ENCODE measurements at regions not wholly inside any gene's neighbourhood (a gene's known extent, or its start where the extent isn't known, plus 50 kb on each side); places are given as distances from the start of the nearest gene placed in this dataset.

DNA sequence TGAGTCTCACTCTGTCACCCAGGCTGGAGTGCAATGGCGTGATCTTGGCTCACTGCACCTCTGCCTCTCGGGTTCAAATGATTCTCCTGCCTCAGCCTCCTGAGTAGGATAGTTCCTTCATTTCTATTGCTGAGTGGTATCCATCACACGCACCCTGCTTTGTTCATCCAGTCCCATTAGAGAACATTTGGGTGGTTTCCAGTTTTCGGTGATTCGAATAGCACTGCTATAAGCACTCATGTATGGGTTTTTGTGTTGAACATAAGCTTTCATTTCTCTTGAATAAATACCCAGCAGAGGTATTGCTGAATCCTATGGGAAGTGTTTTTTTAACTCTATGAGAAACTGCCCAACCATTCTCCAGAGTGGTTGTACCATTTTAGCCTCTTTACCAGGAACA is 147.3 kb downstream of the DDX1 start:
- H3K4me3 Mint-ChIP-seq, result no peak overlapping the region
- H3K27ac Mint-ChIP-seq, result no peak overlapping the region
- H3K27me3 Mint-ChIP-seq, result no peaks in the 10 kb centered on the region
- H3K9me3 Mint-ChIP-seq, result peaks cover 11% of the 10 kb centered on the region
- TF ChIP-seq, protein P1, sequence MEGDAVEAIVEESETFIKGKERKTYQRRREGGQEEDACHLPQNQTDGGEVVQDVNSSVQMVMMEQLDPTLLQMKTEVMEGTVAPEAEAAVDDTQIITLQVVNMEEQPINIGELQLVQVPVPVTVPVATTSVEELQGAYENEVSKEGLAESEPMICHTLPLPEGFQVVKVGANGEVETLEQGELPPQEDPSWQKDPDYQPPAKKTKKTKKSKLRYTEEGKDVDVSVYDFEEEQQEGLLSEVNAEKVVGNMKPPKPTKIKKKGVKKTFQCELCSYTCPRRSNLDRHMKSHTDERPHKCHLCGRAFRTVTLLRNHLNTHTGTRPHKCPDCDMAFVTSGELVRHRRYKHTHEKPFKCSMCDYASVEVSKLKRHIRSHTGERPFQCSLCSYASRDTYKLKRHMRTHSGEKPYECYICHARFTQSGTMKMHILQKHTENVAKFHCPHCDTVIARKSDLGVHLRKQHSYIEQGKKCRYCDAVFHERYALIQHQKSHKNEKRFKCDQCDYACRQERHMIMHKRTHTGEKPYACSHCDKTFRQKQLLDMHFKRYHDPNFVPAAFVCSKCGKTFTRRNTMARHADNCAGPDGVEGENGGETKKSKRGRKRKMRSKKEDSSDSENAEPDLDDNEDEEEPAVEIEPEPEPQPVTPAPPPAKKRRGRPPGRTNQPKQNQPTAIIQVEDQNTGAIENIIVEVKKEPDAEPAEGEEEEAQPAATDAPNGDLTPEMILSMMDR (conservative IDR thresholded peaks at IDR 0.05), result no peak
- H3K36me3 Mint-ChIP-seq, result no peaks in the 10 kb centered on the region
- DNase-seq (ENCODE audit: extremely low spot score, unreplicated experiment), result no peak
- H3K4me1 Mint-ChIP-seq (ENCODE audit: unreplicated experiment), result peaks cover 19% of the 10 kb centered on the region

DNA sequence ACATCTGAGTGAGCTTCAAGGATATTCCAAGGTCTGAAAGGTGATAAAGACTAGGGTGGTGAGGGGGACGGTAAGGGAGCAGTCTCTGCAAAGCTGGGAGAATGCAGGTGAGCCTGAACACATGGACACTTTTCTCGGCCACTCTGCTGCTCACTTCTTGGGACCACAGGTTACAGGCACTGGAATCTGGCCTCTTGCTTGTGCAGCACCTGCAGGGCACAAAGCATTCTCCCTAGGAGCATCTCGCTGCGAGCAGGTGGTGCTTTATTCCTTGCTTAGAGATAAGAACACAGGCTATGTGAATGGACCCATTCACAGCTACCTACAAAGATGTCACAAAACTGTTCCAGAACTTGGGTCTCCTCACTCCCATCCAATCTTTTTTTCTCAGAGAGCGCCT is 153.2 kb downstream of the DDX1 start:
- DNase-seq (ENCODE audit: extremely low spot score, unreplicated experiment), result no peak
- Mint-ChIP-seq H3K27me3 (no peaks in the 10 kb centered on the region), H3K9me3 (peaks cover 5% of the 10 kb centered on the region), H3K27ac (no peak overlapping the region), H3K4me3 (no peak overlapping the region), H3K36me3 (no peaks in the 10 kb centered on the region), H3K4me1 (ENCODE audit: unreplicated experiment) (peaks cover 40% of the 10 kb centered on the region)
- TF ChIP-seq, protein P1 (conservative IDR thresholded peaks at IDR 0.05), result no peak

DNA sequence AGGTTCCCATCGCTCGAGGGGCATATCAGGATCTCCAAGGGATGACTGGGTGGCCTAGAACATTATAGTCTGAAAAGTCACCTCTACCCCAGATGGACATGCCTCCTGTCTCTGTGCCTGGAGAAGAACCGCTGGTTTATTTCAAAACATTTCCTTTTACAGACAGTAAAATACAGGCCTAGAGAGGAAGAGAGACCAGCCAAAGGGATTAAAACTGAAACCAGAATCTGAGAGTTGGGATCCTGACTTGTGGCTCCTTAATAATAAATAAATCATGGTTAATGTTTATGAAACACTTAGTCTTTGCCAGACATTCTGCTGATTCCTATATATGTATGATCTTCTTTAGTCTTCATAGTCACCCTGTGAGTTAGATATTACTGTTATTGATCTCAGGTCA is 153.7 kb downstream of the DDX1 start:
- H3K4me1 Mint-ChIP-seq (ENCODE audit: unreplicated experiment), result peaks cover 45% of the 10 kb centered on the region
- H3K9me3 Mint-ChIP-seq, result peaks cover 5% of the 10 kb centered on the region
- peak overlapping the region; percentile 41 for H3K27ac Mint-ChIP-seq
- no peak for DNase-seq (ENCODE audit: extremely low spot score, unreplicated experiment)
- H3K4me3 Mint-ChIP-seq, result no peak overlapping the region
- no peaks in the 10 kb centered on the region for H3K36me3 Mint-ChIP-seq
- H3K27me3 Mint-ChIP-seq, result no peaks in the 10 kb centered on the region
- TF ChIP-seq, protein P1 (conservative IDR thresholded peaks at IDR 0.05), result no peak

DNA sequence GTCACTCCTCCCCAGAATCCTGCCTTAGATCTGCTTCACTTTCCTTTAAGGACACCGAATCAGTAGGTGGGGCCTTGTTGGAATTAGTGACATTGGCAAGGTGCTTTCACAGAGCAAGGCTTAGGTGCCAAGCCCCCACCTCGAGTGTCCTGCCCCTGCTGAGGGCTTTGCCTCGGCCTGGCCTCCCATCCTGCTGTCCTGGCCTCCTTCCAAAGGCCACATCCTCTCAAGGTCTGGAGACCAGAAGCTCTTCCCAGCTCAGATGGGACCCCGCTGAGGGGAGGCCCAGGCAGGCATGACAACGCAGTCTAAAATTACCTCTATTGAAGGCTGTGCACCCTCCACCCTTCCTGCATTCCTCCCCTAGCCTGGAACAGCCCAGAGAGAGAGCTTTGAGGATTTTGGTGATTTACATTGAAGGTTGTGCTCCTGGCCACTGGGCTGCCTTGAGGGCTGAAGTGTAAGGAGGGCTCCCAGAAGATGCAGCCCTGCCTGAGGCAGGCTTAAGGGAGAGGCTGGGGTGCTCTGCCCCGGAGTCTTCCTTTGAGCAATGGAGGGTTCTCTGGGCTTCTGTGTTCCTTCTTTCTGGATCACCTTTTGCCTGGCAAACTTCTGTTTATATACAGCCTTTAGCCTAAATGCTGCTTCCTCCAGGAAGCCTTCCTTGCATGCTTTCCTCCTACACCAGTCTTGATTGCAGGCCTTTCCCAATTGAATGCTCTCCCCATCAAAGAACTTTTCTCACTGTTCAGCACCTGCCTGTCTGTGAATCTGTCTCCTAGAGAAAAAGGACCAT is 154.4 kb downstream of the DDX1 start:
- Mint-ChIP-seq H3K36me3 (no peaks in the 10 kb centered on the region), H3K4me1 (ENCODE audit: unreplicated experiment) (peaks cover 47% of the 10 kb centered on the region), H3K4me3 (no peak overlapping the region), H3K27me3 (no peaks in the 10 kb centered on the region), H3K27ac (peak overlapping the region; percentile 89), H3K9me3 (no peaks in the 10 kb centered on the region)
- DNase-seq (ENCODE audit: extremely low spot score, unreplicated experiment), result no peak
- TF ChIP-seq, protein P1 (conservative IDR thresholded peaks at IDR 0.05), result no peak

DNA sequence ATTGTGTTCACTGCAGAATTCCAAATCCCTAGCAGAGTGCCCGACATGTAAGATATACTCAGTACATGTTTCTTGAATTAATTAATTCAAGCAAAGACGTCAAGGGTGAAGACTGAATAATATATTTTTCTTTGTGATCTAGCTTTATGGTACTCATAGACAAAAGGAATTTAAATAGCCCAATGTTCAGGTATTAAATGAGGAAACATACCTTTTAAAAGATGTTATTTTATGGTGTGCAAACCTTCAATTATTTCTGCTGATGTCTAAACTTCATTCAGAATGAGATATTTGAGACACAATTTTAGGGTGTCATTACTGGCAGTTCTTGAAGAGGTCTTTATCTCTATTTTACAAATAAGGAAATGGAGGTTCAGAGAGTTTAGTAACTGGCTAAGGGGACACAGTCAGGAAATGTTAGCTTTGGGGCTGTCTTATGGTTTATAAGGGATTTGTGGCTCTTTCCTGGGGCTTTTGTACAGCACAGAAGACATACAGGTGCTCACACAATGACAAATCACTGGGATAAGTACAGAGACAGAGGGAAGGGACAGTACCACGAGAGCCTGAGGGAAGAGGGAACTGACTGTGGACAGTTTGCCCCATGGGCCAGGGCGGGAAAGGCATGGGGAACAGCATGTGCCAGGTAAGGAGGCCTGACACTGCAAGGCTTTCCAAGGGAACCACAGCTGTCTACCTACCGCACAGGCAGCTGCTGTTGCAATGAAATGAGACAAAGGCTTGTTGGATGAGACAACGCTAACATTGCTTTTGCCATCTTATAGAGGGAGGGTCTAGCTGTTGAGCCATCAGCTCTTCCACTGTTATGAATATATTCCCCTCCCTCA is 155.3 kb downstream of the DDX1 start:
- TF ChIP-seq, protein P1 (conservative IDR thresholded peaks at IDR 0.05), result no peak
- Mint-ChIP-seq H3K9me3 (no peaks in the 10 kb centered on the region), H3K36me3 (no peaks in the 10 kb centered on the region), H3K4me1 (ENCODE audit: unreplicated experiment) (peaks cover 47% of the 10 kb centered on the region), H3K4me3 (peak overlapping the region; percentile 26), H3K27ac (peak overlapping the region; percentile 89), H3K27me3 (no peaks in the 10 kb centered on the region)
- DNase-seq (ENCODE audit: extremely low spot score, unreplicated experiment), result no peak

Data from type B pancreatic cell (in vitro differentiated cells).